Fibroblast of the aortic adventitia (primary cell): ENCODE measurements at regions not wholly inside any gene's neighbourhood (a gene's known extent, or its start where the extent isn't known, plus 50 kb on each side); places are given as distances from the start of the nearest gene placed in this dataset.

Source experiments
- DNase-seq: peaks from one replicate; pipeline ENCODE4 v3.0.0-alpha.2; 2010; ENCODE audit warnings: low read depth
- H3K4me3 ChIP-seq: 2 replicates; pipeline ENCODE4 v1.5.1; 2011; ENCODE audit warnings: low read depth, mild to moderate bottlenecking, control low read depth, low read length, moderate library complexity
- TF ChIP-seq, protein P1 (sequence below): IDR thresholded peaks from 2 replicates; pipeline ENCODE4 v1.5.1; 2011; ENCODE audit warnings: mild to moderate bottlenecking, low read length, control low read depth, inconsistent platforms; ENCODE audit not compliant: insufficient read depth

DNA sequence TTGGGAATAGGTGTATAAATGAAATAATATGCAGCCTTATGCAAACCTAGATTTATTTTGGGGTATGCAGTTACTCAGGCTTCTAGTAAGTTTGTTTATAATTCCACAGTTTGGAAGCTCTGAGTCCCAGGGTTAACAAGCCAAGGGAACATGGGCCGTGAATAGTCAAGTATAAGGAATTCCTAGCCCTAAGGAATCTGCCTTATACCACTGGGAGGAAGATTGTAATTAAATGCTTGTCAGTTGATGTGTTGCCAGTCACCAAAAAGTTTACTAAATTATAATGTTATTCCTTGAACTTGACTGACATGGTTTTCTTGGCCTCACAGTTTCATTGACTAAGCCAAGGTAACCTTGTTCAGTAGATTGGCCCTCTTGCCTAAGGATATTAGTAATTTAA is 72.4 kb upstream of the SGO1 start:
- TF ChIP-seq, protein P1, sequence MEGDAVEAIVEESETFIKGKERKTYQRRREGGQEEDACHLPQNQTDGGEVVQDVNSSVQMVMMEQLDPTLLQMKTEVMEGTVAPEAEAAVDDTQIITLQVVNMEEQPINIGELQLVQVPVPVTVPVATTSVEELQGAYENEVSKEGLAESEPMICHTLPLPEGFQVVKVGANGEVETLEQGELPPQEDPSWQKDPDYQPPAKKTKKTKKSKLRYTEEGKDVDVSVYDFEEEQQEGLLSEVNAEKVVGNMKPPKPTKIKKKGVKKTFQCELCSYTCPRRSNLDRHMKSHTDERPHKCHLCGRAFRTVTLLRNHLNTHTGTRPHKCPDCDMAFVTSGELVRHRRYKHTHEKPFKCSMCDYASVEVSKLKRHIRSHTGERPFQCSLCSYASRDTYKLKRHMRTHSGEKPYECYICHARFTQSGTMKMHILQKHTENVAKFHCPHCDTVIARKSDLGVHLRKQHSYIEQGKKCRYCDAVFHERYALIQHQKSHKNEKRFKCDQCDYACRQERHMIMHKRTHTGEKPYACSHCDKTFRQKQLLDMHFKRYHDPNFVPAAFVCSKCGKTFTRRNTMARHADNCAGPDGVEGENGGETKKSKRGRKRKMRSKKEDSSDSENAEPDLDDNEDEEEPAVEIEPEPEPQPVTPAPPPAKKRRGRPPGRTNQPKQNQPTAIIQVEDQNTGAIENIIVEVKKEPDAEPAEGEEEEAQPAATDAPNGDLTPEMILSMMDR, result no peak
- DNase-seq, result no peak
- H3K4me3 ChIP-seq, result no peak overlapping the region

DNA sequence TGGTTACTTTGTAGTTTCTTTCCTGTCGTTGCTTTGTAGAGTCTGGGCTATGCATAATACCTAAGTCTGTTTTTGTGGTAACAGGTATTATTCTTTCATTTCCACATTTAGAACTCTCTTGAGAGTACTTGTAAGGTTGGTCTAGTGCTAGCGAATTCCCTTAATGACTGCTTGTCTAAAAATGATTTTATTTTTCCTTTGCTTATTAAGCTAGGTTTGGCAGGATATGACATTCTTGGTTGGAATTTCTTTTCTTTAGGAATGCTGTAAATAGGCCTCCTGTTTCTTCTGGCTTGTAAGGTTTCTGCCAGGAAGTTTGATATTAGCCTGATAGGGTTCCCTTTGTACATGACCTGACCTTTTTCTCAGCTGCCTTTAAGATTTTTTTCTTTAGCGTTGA is 70.1 kb upstream of the SGO1 start:
- TF ChIP-seq, protein P1, result no peak
- no peak for DNase-seq
- no peak overlapping the region for H3K4me3 ChIP-seq

DNA sequence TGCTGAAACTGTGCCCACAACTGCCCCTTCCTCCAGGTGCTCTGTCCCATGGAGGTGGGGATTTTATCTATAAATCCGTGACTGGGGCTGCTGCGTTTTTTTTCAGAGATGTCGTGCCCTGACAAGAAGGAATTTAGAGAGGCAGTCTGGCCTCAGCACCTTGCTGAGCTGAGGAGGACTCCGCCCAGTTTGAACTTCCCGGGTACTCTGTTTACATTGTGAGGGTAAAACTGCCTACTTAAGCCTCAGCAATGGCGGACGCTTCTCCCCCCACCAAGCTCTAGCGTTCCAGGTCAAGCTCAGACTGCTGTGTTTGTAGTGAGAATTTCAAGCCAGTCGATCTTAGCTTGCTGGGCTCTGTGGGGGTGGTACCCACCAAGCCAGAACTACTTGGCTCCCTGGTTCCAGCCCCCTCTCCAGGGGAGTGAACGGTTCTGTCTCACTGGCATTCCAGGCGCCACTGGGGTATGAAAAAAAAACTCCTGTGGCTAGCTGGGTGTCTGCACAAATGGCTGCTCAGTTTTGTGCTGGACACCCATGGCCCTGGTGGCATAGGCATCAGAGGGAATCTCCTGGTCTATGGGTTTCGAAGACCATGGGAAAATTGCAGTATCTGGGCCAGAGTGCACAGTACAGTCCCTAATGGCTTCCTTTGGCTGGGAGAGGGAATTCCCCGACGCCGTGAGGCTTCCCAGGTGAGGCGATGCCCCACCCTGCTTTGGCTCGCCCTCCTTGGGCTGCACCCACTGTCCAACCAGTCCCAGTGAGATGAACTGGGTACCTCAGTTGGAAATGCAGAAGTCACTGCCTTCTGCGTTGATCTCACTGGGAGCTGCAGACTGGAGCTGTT is 68.5 kb upstream of the SGO1 start:
- TF ChIP-seq, protein P1, result no peak
- H3K4me3 ChIP-seq, result no peak overlapping the region
- no peak for DNase-seq

DNA sequence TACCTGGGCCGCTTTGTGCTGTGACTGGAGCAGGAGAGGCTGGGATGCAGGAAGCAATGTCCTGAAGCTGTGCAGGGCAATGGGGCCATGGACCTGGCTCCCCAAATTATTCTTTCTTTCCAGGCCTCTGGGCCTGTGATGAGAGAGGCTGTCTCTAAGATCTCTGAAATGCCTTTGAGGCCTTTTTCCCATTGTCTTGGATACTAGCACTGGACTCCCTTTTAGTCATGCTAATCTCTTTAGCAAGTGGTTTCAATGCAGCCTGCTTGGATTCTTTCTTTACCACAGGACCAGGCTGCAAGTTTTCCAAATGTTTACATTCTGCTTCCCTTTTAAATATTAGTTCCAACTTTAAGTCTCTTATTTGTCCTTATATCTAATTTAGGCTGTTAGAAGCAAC is 64.8 kb upstream of the SGO1 start:
- no peak for DNase-seq
- H3K4me3 ChIP-seq, result no peak overlapping the region
- TF ChIP-seq, protein P1, result no peak

DNA sequence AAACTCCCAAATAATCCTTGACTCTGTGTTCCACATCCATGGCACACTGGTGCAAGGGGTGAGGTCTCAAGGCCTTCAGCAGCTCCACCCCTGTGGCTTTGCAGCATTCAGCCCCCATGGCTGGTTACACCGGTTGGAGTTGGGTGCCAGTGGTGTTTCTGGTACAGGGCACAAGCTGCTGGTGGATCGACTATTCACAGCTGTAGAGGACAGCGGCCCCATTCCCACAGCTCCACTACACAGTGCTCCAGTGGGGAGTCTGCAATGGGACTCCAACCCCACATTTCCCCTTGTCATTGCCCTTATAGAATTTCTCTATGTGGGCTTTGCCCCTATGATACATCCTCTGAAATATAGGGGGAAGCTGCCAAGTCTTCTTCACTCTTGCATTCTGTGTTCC is 64.3 kb upstream of the SGO1 start:
- TF ChIP-seq, protein P1, result no peak
- H3K4me3 ChIP-seq, result no peak overlapping the region
- no peak for DNase-seq

DNA sequence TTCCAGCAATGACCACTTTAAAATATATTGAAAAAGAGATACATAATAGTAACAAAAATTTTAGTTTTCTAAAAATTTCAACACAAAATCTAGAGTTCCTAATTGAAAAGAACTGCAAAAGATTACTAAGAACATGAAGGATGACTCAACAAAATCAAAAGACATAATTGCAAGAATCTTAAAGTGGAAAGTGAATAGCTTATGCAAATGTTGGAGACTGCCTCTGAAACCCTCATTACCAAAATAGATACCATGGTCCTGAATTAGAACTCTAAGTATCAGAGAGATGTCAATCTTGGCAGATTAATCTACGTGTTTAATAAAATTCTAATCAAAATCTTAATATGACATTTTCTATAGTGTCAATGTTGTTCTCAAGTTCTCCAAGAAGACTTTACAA is 60.7 kb upstream of the SGO1 start:
- TF ChIP-seq, protein P1, result no peak
- no peak for DNase-seq
- H3K4me3 ChIP-seq, result no peak overlapping the region

DNA sequence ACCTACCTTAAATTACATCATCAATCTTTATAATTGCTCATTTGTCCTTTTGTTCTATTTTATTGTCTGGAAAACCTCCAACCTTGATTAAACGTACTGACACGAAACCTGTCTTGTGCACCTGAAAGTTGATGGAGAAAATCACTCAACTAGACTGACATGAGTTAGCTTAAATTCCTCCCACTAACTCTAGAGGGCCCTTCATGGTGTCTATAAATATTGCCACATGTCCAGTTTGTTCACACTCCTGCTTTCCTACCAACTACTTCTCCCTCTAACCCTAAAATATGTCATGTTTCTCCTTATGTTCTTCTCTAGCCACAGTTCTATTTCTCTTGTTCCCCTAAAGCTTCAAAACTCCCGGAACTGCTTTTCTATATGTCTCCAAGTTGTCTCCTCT is 59.8 kb upstream of the SGO1 start:
- no peak for DNase-seq
- TF ChIP-seq, protein P1, result no peak
- H3K4me3 ChIP-seq, result no peak overlapping the region
